ENCODE measurements at regions not wholly inside any gene's neighbourhood (a gene's known extent, or its start where the extent isn't known, plus 50 kb on each side); places are given as distances from the start of the nearest gene placed in this dataset.

GRCh38 chr4:33470805-33471204, 2750.6 kb downstream of the PCDH7 start:
- H3K9me3 ChIP-seq = no peaks in the 10 kb centered on the region
- no peak for DNase-seq (ENCODE audit: low spot score)
- TF ChIP-seq CTCF (IDR thresholded peaks at IDR 0.05) (no peak), POLR2A (IDR thresholded peaks at IDR 0.05) (no peak)
- H3K4me1 ChIP-seq (replicated peaks) = no peaks in the 10 kb centered on the region
- no peaks in the 10 kb centered on the region for H3K36me3 ChIP-seq
- H3K27me3 ChIP-seq (replicated peaks; ENCODE audit: insufficient read depth) = no peaks in the 10 kb centered on the region
- no peak overlapping the region for H3K27ac ChIP-seq
- intact Hi-C loops (cut with DNase I) = no loop called here
- no peak overlapping the region for H3K4me3 ChIP-seq
- 87% methylated on average over 4 of the region's 4 CpGs for WGBS

- no peaks in the 10 kb centered on the region for H3K4me1 ChIP-seq (replicated peaks)
- H3K4me3 ChIP-seq = no peak overlapping the region
- no peak for DNase-seq (ENCODE audit: low spot score)
- no peaks in the 10 kb centered on the region for H3K36me3 ChIP-seq
- no peak overlapping the region for H3K27ac ChIP-seq
- H3K27me3 ChIP-seq (replicated peaks; ENCODE audit: insufficient read depth) = no peaks in the 10 kb centered on the region
- 44% methylated on average over 4 of the region's 4 CpGs for WGBS
- H3K9me3 ChIP-seq = no peaks in the 10 kb centered on the region
- intact Hi-C loops (cut with DNase I) = no loop called here
- no peak for TF ChIP-seq POLR2AphosphoS5 (IDR thresholded peaks at IDR 0.05)
- TF ChIP-seq POLR2A (IDR thresholded peaks at IDR 0.05) = no peak
- no peak for TF ChIP-seq CTCF (IDR thresholded peaks at IDR 0.05)
Observed at GRCh38 chr4:33477715-33478114, 2757.5 kb downstream of the PCDH7 start.

- WGBS = 30% methylated on average over 1 of the region's 1 CpG
- TF ChIP-seq CTCF (IDR thresholded peaks at IDR 0.05) = no peak
- peak; percentile 57 for TF ChIP-seq POLR2AphosphoS5 (IDR thresholded peaks at IDR 0.05)
- no peak for TF ChIP-seq POLR2A (IDR thresholded peaks at IDR 0.05)
- intact Hi-C loops (cut with DNase I) = no loop called here
- no peak overlapping the region for H3K27ac ChIP-seq
- peak; percentile 35 for DNase-seq (ENCODE audit: low spot score)
- no peaks in the 10 kb centered on the region for H3K36me3 ChIP-seq
- no peaks in the 10 kb centered on the region for H3K9me3 ChIP-seq
- H3K27me3 ChIP-seq (replicated peaks; ENCODE audit: insufficient read depth) = no peaks in the 10 kb centered on the region
- H3K4me1 ChIP-seq (replicated peaks) = no peaks in the 10 kb centered on the region
- H3K4me3 ChIP-seq = no peak overlapping the region
Observed at GRCh38 chr4:33482773-33483172, 2761.5 kb downstream of the ARAP2 start.

- no peak overlapping the region for H3K4me3 ChIP-seq
- no peaks in the 10 kb centered on the region for H3K27me3 ChIP-seq (replicated peaks; ENCODE audit: insufficient read depth)
- H3K27ac ChIP-seq = no peak overlapping the region
- H3K9me3 ChIP-seq = no peaks in the 10 kb centered on the region
- no peak for DNase-seq (ENCODE audit: low spot score)
- 66% methylated on average over 3 of the region's 3 CpGs for WGBS
- TF ChIP-seq CTCF (IDR thresholded peaks at IDR 0.05) (no peak), POLR2A (IDR thresholded peaks at IDR 0.05) (no peak), POLR2AphosphoS5 (IDR thresholded peaks at IDR 0.05) (no peak)
- H3K4me1 ChIP-seq (replicated peaks) = no peaks in the 10 kb centered on the region
- intact Hi-C loops (cut with DNase I) = no loop called here
- no peaks in the 10 kb centered on the region for H3K36me3 ChIP-seq
Observed at GRCh38 chr4:33485111-33485510, 2759.2 kb downstream of the ARAP2 start.

- no peaks in the 10 kb centered on the region for H3K4me1 ChIP-seq (replicated peaks)
- no peak overlapping the region for H3K4me3 ChIP-seq
- intact Hi-C loops (cut with DNase I) = no loop called here
- H3K36me3 ChIP-seq = no peaks in the 10 kb centered on the region
- DNase-seq (ENCODE audit: low spot score) = no peak
- H3K9me3 ChIP-seq = no peaks in the 10 kb centered on the region
- H3K27ac ChIP-seq = no peak overlapping the region
- no peak for TF ChIP-seq CTCF (IDR thresholded peaks at IDR 0.05)
- no peak for TF ChIP-seq POLR2AphosphoS5 (IDR thresholded peaks at IDR 0.05)
- TF ChIP-seq POLR2A (IDR thresholded peaks at IDR 0.05) = no peak
- 95% methylated on average over 2 of the region's 2 CpGs for WGBS
- H3K27me3 ChIP-seq (replicated peaks; ENCODE audit: insufficient read depth) = no peaks in the 10 kb centered on the region
Observed at GRCh38 chr4:33493231-33493630, 2751.1 kb downstream of the ARAP2 start.
